ENCODE measurements at regions not wholly inside any gene's neighbourhood (a gene's known extent, or its start where the extent isn't known, plus 50 kb on each side); places are given as distances from the start of the nearest gene placed in this dataset.
"Not testable (repeated sequence)": the region's sequence is repeated elsewhere in the genome, so short reads cannot be mapped to it uniquely, and the experiment has no call there.

GRCh38 chr6:106800379-106800778 is 171.0 kb downstream of the QRSL1 start:
- no peak for DNase-seq (ENCODE audit: low spot score)

GRCh38 chr6:106799031-106799894 is 169.9 kb downstream of the QRSL1 start:
- DNase-seq (ENCODE audit: low spot score), result peak; percentile 88

- no peak for DNase-seq (ENCODE audit: low spot score)
These were observed 167.8 kb downstream of the QRSL1 start for GRCh38 chr6:106797186-106797585.

GRCh38 chr6:106796781-106797180 is 167.4 kb downstream of the QRSL1 start:
- DNase-seq (ENCODE audit: low spot score), result no peak

- DNase-seq (ENCODE audit: low spot score), result no peak
These were observed 164.8 kb downstream of the QRSL1 start for GRCh38 chr6:106794129-106794528.

GRCh38 chr6:106792536-106793236 is 163.3 kb downstream of the QRSL1 start:
- DNase-seq (ENCODE audit: low spot score), result no peak

- DNase-seq (ENCODE audit: low spot score), result no peak
These were observed 161.6 kb downstream of the QRSL1 start for GRCh38 chr6:106790935-106791334.

GRCh38 chr6:106790149-106790770 is 160.9 kb downstream of the QRSL1 start:
- DNase-seq (ENCODE audit: low spot score), result no peak

- no peak for DNase-seq (ENCODE audit: low spot score)
These were observed 160.2 kb downstream of the QRSL1 start for GRCh38 chr6:106789428-106790148.

- no peak for DNase-seq (ENCODE audit: low spot score)
These were observed 159.4 kb downstream of the QRSL1 start for GRCh38 chr6:106788761-106789160.

- no peak for DNase-seq (ENCODE audit: low spot score)
These were observed 158.2 kb downstream of the QRSL1 start for GRCh38 chr6:106787327-106788196.

- no peak for DNase-seq (ENCODE audit: low spot score)
These were observed 155.9 kb downstream of the QRSL1 start for GRCh38 chr6:106785298-106785697.

GRCh38 chr6:106783640-106784566 is 154.5 kb downstream of the QRSL1 start:
- DNase-seq (ENCODE audit: low spot score), result peak; percentile 82

- no peak for DNase-seq (ENCODE audit: low spot score)
These were observed 153.3 kb downstream of the QRSL1 start for GRCh38 chr6:106782536-106783285.

GRCh38 chr6:106779552-106779951 is 150.2 kb downstream of the QRSL1 start:
- DNase-seq (ENCODE audit: low spot score), result not testable (repeated sequence)

- no peak for DNase-seq (ENCODE audit: low spot score)
These were observed 149.6 kb downstream of the QRSL1 start for GRCh38 chr6:106778943-106779342.

GRCh38 chr6:106773996-106774629 is 144.7 kb downstream of the QRSL1 start:
- DNase-seq (ENCODE audit: low spot score), result no peak

GRCh38 chr6:106773522-106773921 is 144.1 kb downstream of the QRSL1 start:
- no peak for DNase-seq (ENCODE audit: low spot score)
